K562 (cell line): ENCODE measurements at regions not wholly inside any gene's neighbourhood (a gene's known extent, or its start where the extent isn't known, plus 50 kb on each side); places are given as distances from the start of the nearest gene placed in this dataset.

ENCODE experiments used
- ATAC-seq: fragments of 200-7000 bp; cut with Tn5 transposase; 3 replicates; pipeline ENCODE4 v1.9.1; 2020; ENCODE audit warnings: moderate library complexity
- BruUV-seq: library from RNA; stranded (reverse); fragments of 400-500 nt; replicated peaks from 2 replicates; lab custom pipeline; 2021; lab: Mats Ljungman, UMichigan
- CTCF ChIA-PET: fragments of 300-600 bp; formaldehyde crosslinking; extraction: SDS; loops from one replicate; lab custom pipeline; 2021; ENCODE audit warnings: low intra/inter-chr PET ratio; lab: Yijun Ruan, JAX
- POLR2A ChIA-PET: fragments of 300-600, 350-650 bp; sonication (Branson Sonifier 250); formaldehyde crosslinking; extraction: SDS; loops from one replicate; lab custom pipeline; 2021; ENCODE audit warnings: antibody characterized with exemption, inconsistent platforms; lab: Yijun Ruan, JAX
- DNase-seq, 4 experiments: peaks; one replicate each; pipeline versions ENCODE4 v3.0.0 to v3.0.0-alpha.2; 2011 to 2018; ENCODE audit warnings: low spot score in 3 of 4, mixed read lengths in 3 of 4; ENCODE audit errors: extremely low read depth in 1 of 4
- FAIRE-seq: peaks from 2 replicates; lab custom pipeline; 2011; peaks lifted over from hg19 to GRCh38; lab: Jason Lieb, UNC
- H2AFZ ChIP-seq: 2 replicates; pipeline ENCODE4 v1.6.0; 2011; ENCODE audit warnings: low read depth, low read length, control low read depth, inconsistent platforms
- H3K27ac ChIP-seq: fragments of 200-600 bp; 3 replicates; pipeline ENCODE4 v1.8.0; 2011; ENCODE audit warnings: low read depth, mild to moderate bottlenecking, control low read depth, inconsistent platforms, low read length, moderate library complexity, mixed read lengths; ENCODE audit errors: extremely low read depth
- H3K27me3 ChIP-seq, 2 experiments: fragments of 300-600 bp in 1 of 2; 2 replicates in 1 of 2; 3 replicates in 1 of 2; pipeline versions ENCODE4 v1.6.0 to v1.8.0; 2011; ENCODE audit warnings: inconsistent platforms in 2 of 2, low read length in 2 of 2, mild to moderate bottlenecking in 1 of 2, mixed read lengths in 1 of 2, moderate library complexity in 1 of 2; ENCODE audit not compliant: control insufficient read depth in 2 of 2, insufficient read depth in 2 of 2
- H3K36me3 ChIP-seq: fragments of 300-600 bp; 3 replicates; pipeline ENCODE4 v1.8.0; 2011; ENCODE audit warnings: mild to moderate bottlenecking, low read length, inconsistent platforms; ENCODE audit not compliant: control insufficient read depth, insufficient read depth
- H3K4me1 ChIP-seq, 2 experiments: fragments of 200-600 bp in 1 of 2; replicated peaks in 1 of 2; 2 replicates in 1 of 2; 3 replicates in 1 of 2; pipeline versions ENCODE4 v1.5.1 to v1.8.0; 2011; ENCODE audit warnings: inconsistent platforms in 2 of 2, low read length in 2 of 2, mild to moderate bottlenecking in 1 of 2, mixed read lengths in 1 of 2, moderate library complexity in 1 of 2; ENCODE audit not compliant: control insufficient read depth in 2 of 2, insufficient read depth in 2 of 2
- H3K4me2 ChIP-seq: 2 replicates; pipeline ENCODE4 v1.6.1; 2011; ENCODE audit warnings: low read length, control low read depth, inconsistent platforms, mixed read lengths; ENCODE audit not compliant: insufficient read depth
- H3K4me3 ChIP-seq: fragments of 200-600 bp; sonication (generic), shearing (Covaris generic); 2 replicates; pipeline ENCODE4 v1.5.1; 2016; ENCODE audit warnings: control low read depth, inconsistent platforms
- H3K79me2 ChIP-seq: fragments of 200-600 bp; 3 replicates; pipeline ENCODE4 v1.8.0; 2011; ENCODE audit warnings: low read length, inconsistent platforms; ENCODE audit not compliant: control insufficient read depth, insufficient read depth
- H3K9ac ChIP-seq, 2 experiments: 2 replicates each; pipeline versions ENCODE4 v1.6.0 to v1.6.1; 2011; ENCODE audit warnings: low read depth in 2 of 2, low read length in 2 of 2, control low read depth in 1 of 2, inconsistent platforms in 1 of 2, mild to moderate bottlenecking in 1 of 2, mixed read lengths in 1 of 2; ENCODE audit not compliant: insufficient read depth in 1 of 2
- H3K9me1 ChIP-seq: one replicate; pipeline ENCODE4 v1.6.0; 2011; ENCODE audit warnings: inconsistent platforms, mild to moderate bottlenecking, low read length, moderate library complexity; ENCODE audit not compliant: control insufficient read depth, insufficient read depth
- H3K9me3 ChIP-seq: replicated peaks from 2 replicates; pipeline ENCODE4 v1.5.1; 2011; ENCODE audit warnings: low read depth, low read length, inconsistent platforms; ENCODE audit not compliant: control insufficient read depth, insufficient read depth
- H4K20me1 ChIP-seq: replicated peaks from 2 replicates; pipeline ENCODE4 v1.6.1; 2011; ENCODE audit warnings: low read length, inconsistent platforms, mixed read lengths; ENCODE audit not compliant: control insufficient read depth, insufficient read depth
- BRF1 ChIP-seq: IDR thresholded peaks from 3 replicates; pipeline ENCODE4 v1.6.1; 2011; ENCODE audit warnings: borderline replicate concordance, mild to moderate bottlenecking; ENCODE audit not compliant: insufficient read length; ENCODE audit errors: extremely low read depth
- DPF2 ChIP-seq: fragments of 450-650 bp; IDR thresholded peaks from 2 replicates; pipeline ENCODE4 v1.6.1; 2016
- ELF2 ChIP-seq: fragments of 250-450 bp; sonication (Bioruptor Pico); IDR thresholded peaks from 2 replicates; pipeline ENCODE4 v1.5.0; 2021; ENCODE audit warnings: mild to moderate bottlenecking
- EP300 ChIP-seq: IDR thresholded peaks from 2 replicates; pipeline ENCODE4 v1.6.1; 2012; ENCODE audit warnings: low read length, improper control_type of control experiment
- FOS ChIP-seq: IDR thresholded peaks from 3 replicates; pipeline ENCODE4 v1.6.1; 2011; ENCODE audit not compliant: insufficient read length; ENCODE audit errors: extremely low read depth
- HMG20A ChIP-seq: fragments of 450-650 bp; formaldehyde crosslinking; conservative IDR thresholded peaks from 2 replicates; pipeline ENCODE4 v1.4.0; 2020; ENCODE audit warnings: mild to moderate bottlenecking, mixed read lengths
- ID3 ChIP-seq, 2 experiments: fragments of 250-450 bp in 1 of 2; fragments of 450-650 bp in 1 of 2; sonication (Bioruptor Pico) in 1 of 2; IDR thresholded peaks; 2 replicates each; pipeline versions ENCODE4 v1.6.1 to v1.8.0; 2016 to 2021; ENCODE audit warnings: mild to moderate bottlenecking in 2 of 2, moderate library complexity in 2 of 2, missing compliant biosample characterization in 1 of 2, missing genetic modification characterization in 1 of 2
- PREB ChIP-seq: sonication (generic); formaldehyde crosslinking; IDR thresholded peaks from 2 replicates; pipeline ENCODE4 v1.8.1; 2023; ENCODE audit warnings: mild to moderate bottlenecking, missing genetic modification reagents
- SAFB2 ChIP-seq: fragments of 200-400 bp; formaldehyde crosslinking; IDR thresholded peaks from 2 replicates; pipeline ENCODE4 v1.6.1; 2018; ENCODE audit warnings: borderline replicate concordance, low read length, low read depth, moderate library complexity; ENCODE audit not compliant: severe bottlenecking
- STAT5A ChIP-seq: IDR thresholded peaks from 2 replicates; pipeline ENCODE4 v1.6.1; 2012; ENCODE audit warnings: low read length, inconsistent platforms, borderline replicate concordance
- TBP ChIP-seq: optimal IDR thresholded peaks from 2 replicates; pipeline ENCODE3; 2011; ENCODE audit warnings: low read depth, low read length, improper control_type of control experiment
- TCFL5 ChIP-seq: fragments of 250-450 bp; sonication (Bioruptor Pico); conservative IDR thresholded peaks from 2 replicates; pipeline ENCODE4 v1.6.1; 2021; ENCODE audit warnings: mild to moderate bottlenecking, moderate library complexity, matching md5 sums
- TRIM24 ChIP-seq, 2 experiments: fragments of 450-650 bp; IDR thresholded peaks; 2 replicates each; pipeline ENCODE4 v1.6.1; 2016
- ZBTB7A ChIP-seq: IDR thresholded peaks from 2 replicates; pipeline ENCODE4 v1.6.1; 2011; ENCODE audit warnings: low read depth, mild to moderate bottlenecking, low read length, moderate library complexity, borderline replicate concordance; ENCODE audit not compliant: control insufficient read depth
- ZNF212 ChIP-seq: fragments of 450-650 bp; formaldehyde crosslinking; IDR thresholded peaks from 2 replicates; pipeline ENCODE4 v1.4.0; 2020; ENCODE audit warnings: mild to moderate bottlenecking
- ZNF511 ChIP-seq: sonication (generic); formaldehyde crosslinking; IDR thresholded peaks from 2 replicates; pipeline ENCODE4 v1.8.0; 2022; ENCODE audit warnings: mild to moderate bottlenecking, missing genetic modification reagents
- WGBS: fragments of 100-300 bp; shearing (Covaris generic); methylation state at CpG from one replicate; pipeline ENCODE4 v1.1.6; 2016; ENCODE audit warnings: low coverage, mixed read lengths; ENCODE audit not compliant: insufficient coverage; ENCODE audit errors: missing lambda C conversion rate; 5-methylcytosine and 5-hydroxymethylcytosine counted together
- in situ Hi-C: fragments of 300-500 bp; cut with MboI; formaldehyde crosslinking; loops from 4 replicates; pipeline ENCODE4 v1.15.0; 2018; ENCODE audit warnings: inconsistent platforms, mixed read lengths
- intact Hi-C: fragments of 100-400 bp; cut with micrococcal nuclease; formaldehyde crosslinking; loops from 2 replicates; pipeline ENCODE4 v1.14.2; 2022

- Histone ChIP-seq H3K4me3 (no peak overlapping the region), H2AFZ (no peak overlapping the region), H3K9me3 (no peaks in the 10 kb centered on the region), H3K9ac (no peak overlapping the region)
- FAIRE-seq (no peak), ATAC-seq (no peak)
- in situ Hi-C loops: no loop called here
- TF ChIP-seq EP300 (no peak), ZNF212 (CRISPR knock-in tag) (no peak), TBP (no peak), BRF1 (no peak), ZNF511 (CRISPR knock-in tag) (no peak), TRIM24 (IDR thresholded peaks at IDR 0.05) (no peak), SAFB2 (no peak), DPF2 (no peak), ZBTB7A (no peak), TCFL5 (CRISPR knock-in tag) (no peak), HMG20A (CRISPR knock-in tag) (no peak), STAT5A (no peak), PREB (CRISPR knock-in tag) (no peak), FOS (no peak), ID3 (CRISPR knock-in tag; IDR thresholded peaks at IDR 0.05) (no peak), ID3 (tag; IDR thresholded peaks at IDR 0.05) (no peak), ELF2 (CRISPR knock-in tag) (no peak)
- TF ChIP-seq, all 486 proteins: peak for 0
- H3K4me2 ChIP-seq: no peak overlapping the region
- WGBS: 0% methylated on average over 3 of the region's 3 CpGs
- ChIA-PET POLR2A (no interaction called here), CTCF (no interaction called here)
- no peaks in the 10 kb centered on the region for H3K9me1 ChIP-seq
- no peak overlapping the region for H3K27ac ChIP-seq
- H3K4me1 ChIP-seq: no peaks in the 10 kb centered on the region
- no peaks in the 10 kb centered on the region for H3K27me3 ChIP-seq
- no TSS peak for BruUV-seq
- H3K36me3 ChIP-seq: no peaks in the 10 kb centered on the region
- no peaks in the 10 kb centered on the region for H4K20me1 ChIP-seq
- DNase-seq: no peak
- H3K79me2 ChIP-seq: no peaks in the 10 kb centered on the region
- intact Hi-C loops: no loop called here
Measured at GRCh38 chr10:107626862-107627261, 462.4 kb upstream of the SORCS1 start.
